ENCODE measurements at regions not wholly inside any gene's neighbourhood (a gene's known extent, or its start where the extent isn't known, plus 50 kb on each side); places are given as distances from the start of the nearest gene placed in this dataset.

DNA sequence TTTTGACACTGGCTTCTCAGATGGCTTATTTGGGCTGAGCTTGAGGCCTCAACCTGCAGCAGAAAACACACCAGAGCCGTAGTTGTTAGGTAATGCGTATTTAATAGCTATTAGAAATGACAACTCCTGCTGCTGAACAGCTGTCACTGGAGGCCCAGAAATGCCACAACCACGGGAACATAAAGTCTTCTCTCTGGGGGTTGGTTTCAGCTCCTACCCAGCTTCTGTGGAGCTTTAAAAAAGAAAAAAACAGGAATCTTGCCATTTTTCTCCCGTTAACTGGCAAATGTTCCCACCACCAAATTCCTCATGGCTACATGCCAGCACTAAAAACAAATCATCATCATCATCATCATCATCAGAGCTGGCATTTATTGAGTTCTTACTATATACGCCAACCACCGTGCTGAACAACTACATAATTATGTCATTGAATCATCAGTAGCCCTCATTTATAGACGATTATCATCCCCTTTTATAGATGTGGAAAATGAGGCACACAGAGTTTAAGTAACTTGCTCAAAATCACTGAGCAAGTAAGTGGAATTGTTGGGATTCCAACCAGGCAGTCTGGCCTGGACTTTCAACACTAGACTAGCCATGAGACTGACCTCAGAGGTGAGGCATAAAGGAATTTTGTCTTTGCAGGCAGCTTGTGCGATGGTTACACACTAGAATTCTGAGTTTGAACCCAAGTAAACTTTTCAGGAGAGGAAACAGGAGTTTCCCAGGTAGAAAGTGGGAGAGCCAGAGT lies 185.3 kb upstream of the WWC1 start:
- H3K27me3 ChIP-seq (ENCODE audit: control insufficient read depth in 2 of 2, insufficient read depth in 2 of 2, low read length in 2 of 2) = no peaks in the 10 kb centered on the region
- H3K27ac ChIP-seq (ENCODE audit: low read depth in 2 of 2, low read length in 2 of 2) = no peak overlapping the region
- peaks cover 10 to 21% of the 10 kb centered on the region in 2 donors for H3K4me1 ChIP-seq (ENCODE audit: control insufficient read depth in 2 of 2, insufficient read depth in 2 of 2, low read length in 2 of 2)
- no peaks in the 10 kb centered on the region for H3K36me3 ChIP-seq (ENCODE audit: control insufficient read depth in 2 of 2, insufficient read depth in 2 of 2, low read length in 2 of 2)
- no peak overlapping the region for H3K4me3 ChIP-seq (ENCODE audit: low read length in 2 of 2)
- no peaks in the 10 kb centered on the region for H3K9me3 ChIP-seq (ENCODE audit: control insufficient read depth in 2 of 2, low read length in 2 of 2)
- no peak overlapping the region for H3K9ac ChIP-seq (ENCODE audit: low read depth in 1 of 2, low read length in 2 of 2)

DNA sequence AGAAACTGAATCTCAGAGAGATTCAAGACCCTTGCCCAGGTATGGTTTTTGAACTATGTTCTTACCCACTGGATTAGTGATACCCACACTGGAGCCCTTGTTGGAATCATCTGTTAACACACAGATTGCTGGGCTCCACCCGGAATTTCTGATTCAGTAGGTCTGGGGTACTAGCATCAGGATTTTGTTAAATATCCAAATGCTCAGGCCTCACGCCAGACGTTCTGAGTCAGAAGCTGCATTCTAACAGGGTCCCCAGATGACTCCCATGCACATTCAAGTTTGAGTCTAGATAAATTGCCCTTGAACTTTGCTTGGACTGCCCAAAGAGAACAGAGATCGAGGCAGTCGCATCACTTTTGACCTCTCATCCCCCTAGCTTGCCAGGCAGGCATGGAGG lies 182.0 kb upstream of the WWC1 start:
- H3K27ac ChIP-seq (ENCODE audit: low read depth in 2 of 2, low read length in 2 of 2) = no peak overlapping the region
- H3K9ac ChIP-seq (ENCODE audit: low read depth in 1 of 2, low read length in 2 of 2) = no peak overlapping the region
- no peaks in the 10 kb centered on the region for H3K9me3 ChIP-seq (ENCODE audit: control insufficient read depth in 2 of 2, low read length in 2 of 2)
- peaks cover 2 to 10% of the 10 kb centered on the region in 2 donors for H3K4me1 ChIP-seq (ENCODE audit: control insufficient read depth in 2 of 2, insufficient read depth in 2 of 2, low read length in 2 of 2)
- H3K27me3 ChIP-seq (ENCODE audit: control insufficient read depth in 2 of 2, insufficient read depth in 2 of 2, low read length in 2 of 2) = no peaks in the 10 kb centered on the region
- no peak overlapping the region for H3K4me3 ChIP-seq (ENCODE audit: low read length in 2 of 2)
- no peaks in the 10 kb centered on the region for H3K36me3 ChIP-seq (ENCODE audit: control insufficient read depth in 2 of 2, insufficient read depth in 2 of 2, low read length in 2 of 2)

DNA sequence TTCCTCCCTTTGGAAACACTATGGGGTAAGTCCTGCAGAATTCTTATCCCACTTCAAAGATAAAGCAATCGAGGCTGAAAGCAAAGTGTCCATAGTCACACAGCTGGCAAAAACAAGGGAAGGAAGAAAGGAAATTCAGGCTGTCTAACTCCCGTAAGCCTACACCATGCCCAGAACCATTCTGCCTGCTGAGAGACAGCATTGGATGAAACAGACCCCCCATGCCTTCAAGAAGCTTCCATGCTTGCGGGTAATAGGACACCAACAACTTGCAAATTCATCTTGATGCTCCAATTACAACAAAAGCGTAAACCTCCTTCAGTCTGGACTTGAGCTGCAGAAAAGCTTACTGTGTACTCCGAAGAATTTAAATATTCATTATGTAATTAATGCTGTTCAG lies 181.1 kb upstream of the WWC1 start:
- Histone ChIP-seq H3K9me3 (ENCODE audit: control insufficient read depth in 2 of 2, low read length in 2 of 2) (no peaks in the 10 kb centered on the region), H3K4me3 (ENCODE audit: low read length in 2 of 2) (no peak overlapping the region), H3K27ac (ENCODE audit: low read depth in 2 of 2, low read length in 2 of 2) (no peak overlapping the region), H3K27me3 (ENCODE audit: control insufficient read depth in 2 of 2, insufficient read depth in 2 of 2, low read length in 2 of 2) (no peaks in the 10 kb centered on the region), H3K9ac (ENCODE audit: low read depth in 1 of 2, low read length in 2 of 2) (no peak overlapping the region), H3K36me3 (ENCODE audit: control insufficient read depth in 2 of 2, insufficient read depth in 2 of 2, low read length in 2 of 2) (no peaks in the 10 kb centered on the region), H3K4me1 (ENCODE audit: control insufficient read depth in 2 of 2, insufficient read depth in 2 of 2, low read length in 2 of 2) (peaks cover 0 to 2% of the 10 kb centered on the region in 2 donors)

DNA sequence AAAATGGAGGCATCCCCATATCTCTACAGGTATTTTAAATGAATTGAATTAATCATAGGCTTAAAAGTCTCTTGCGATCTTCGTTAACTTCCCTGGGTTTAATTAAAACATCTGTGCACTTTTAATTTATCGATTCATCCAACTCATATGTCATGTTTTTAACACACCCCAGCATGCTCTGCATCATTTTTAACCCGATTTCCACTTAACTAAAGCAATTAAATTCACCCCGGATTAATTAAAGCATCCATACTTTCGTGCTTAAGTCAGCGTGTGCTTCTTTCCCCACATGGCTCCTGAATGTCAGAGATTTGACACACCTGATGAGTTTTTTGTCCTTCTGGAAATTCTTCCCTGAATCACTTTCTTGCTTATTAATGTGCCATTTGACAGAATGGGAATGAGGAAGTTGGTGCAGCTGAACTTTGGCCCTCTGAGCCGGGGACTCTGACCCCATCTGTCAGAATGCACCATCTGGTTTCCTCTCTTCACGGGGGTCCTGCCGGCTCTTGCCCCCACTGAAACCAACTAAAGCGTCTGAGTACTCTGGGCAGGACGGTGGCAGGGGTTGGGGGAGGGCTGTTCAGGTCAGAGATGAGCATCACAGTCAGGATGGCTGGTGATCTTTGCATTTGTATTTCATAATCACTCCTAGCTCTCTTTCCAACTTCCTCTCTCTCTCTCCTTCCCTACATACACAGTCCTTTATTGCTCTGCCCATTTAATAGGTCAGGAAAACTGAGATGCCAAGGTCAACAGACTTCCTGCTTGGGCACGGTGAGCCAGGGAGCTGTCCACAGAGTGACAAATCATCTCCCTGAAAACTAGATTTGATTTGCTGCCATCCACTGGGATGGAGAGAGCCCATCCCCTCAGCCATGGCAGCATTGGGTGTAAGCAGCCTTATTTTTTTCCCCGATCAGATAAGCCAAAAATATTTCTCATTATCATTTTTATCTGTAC lies 180.3 kb upstream of the WWC1 start:
- Histone ChIP-seq H3K36me3 (ENCODE audit: control insufficient read depth in 2 of 2, insufficient read depth in 2 of 2, low read length in 2 of 2) (no peaks in the 10 kb centered on the region), H3K4me3 (ENCODE audit: low read length in 2 of 2) (no peak overlapping the region), H3K27ac (ENCODE audit: low read depth in 2 of 2, low read length in 2 of 2) (no peak overlapping the region), H3K9me3 (ENCODE audit: control insufficient read depth in 2 of 2, low read length in 2 of 2) (no peaks in the 10 kb centered on the region), H3K27me3 (ENCODE audit: control insufficient read depth in 2 of 2, insufficient read depth in 2 of 2, low read length in 2 of 2) (no peaks in the 10 kb centered on the region), H3K4me1 (ENCODE audit: control insufficient read depth in 2 of 2, insufficient read depth in 2 of 2, low read length in 2 of 2) (no peaks in the 10 kb centered on the region), H3K9ac (ENCODE audit: low read depth in 1 of 2, low read length in 2 of 2) (no peak overlapping the region)

GRCh38 chr5:168114444-168115017 lies 176.9 kb upstream of the WWC1 start:
- no peaks in the 10 kb centered on the region for H3K36me3 ChIP-seq (ENCODE audit: control insufficient read depth in 2 of 2, insufficient read depth in 2 of 2, low read length in 2 of 2)
- no peak overlapping the region for H3K9ac ChIP-seq (ENCODE audit: low read depth in 1 of 2, low read length in 2 of 2)

GRCh38 chr5:168117469-168117868 lies 174.0 kb upstream of the WWC1 start:
- Histone ChIP-seq H3K36me3 (ENCODE audit: control insufficient read depth in 2 of 2, insufficient read depth in 2 of 2, low read length in 2 of 2) (no peaks in the 10 kb centered on the region), H3K27me3 (ENCODE audit: control insufficient read depth in 2 of 2, insufficient read depth in 2 of 2, low read length in 2 of 2) (no peaks in the 10 kb centered on the region), H3K9me3 (ENCODE audit: control insufficient read depth in 2 of 2, low read length in 2 of 2) (no peaks in the 10 kb centered on the region), H3K9ac (ENCODE audit: low read depth in 1 of 2, low read length in 2 of 2) (no peak overlapping the region), H3K4me1 (ENCODE audit: control insufficient read depth in 2 of 2, insufficient read depth in 2 of 2, low read length in 2 of 2) (no peaks in the 10 kb centered on the region), H3K27ac (ENCODE audit: low read depth in 2 of 2, low read length in 2 of 2) (no peak overlapping the region), H3K4me3 (ENCODE audit: low read length in 2 of 2) (no peak overlapping the region)

More at GRCh38 chr5:168114444-168115017, 176.9 kb upstream of the WWC1 start:
- H3K9me3 ChIP-seq (ENCODE audit: control insufficient read depth in 2 of 2, low read length in 2 of 2) = no peaks in the 10 kb centered on the region
- H3K4me3 ChIP-seq (ENCODE audit: low read length in 2 of 2) = no peak overlapping the region
- no peaks in the 10 kb centered on the region for H3K27me3 ChIP-seq (ENCODE audit: control insufficient read depth in 2 of 2, insufficient read depth in 2 of 2, low read length in 2 of 2)
- no peak overlapping the region for H3K27ac ChIP-seq (ENCODE audit: low read depth in 2 of 2, low read length in 2 of 2)
- H3K4me1 ChIP-seq (ENCODE audit: control insufficient read depth in 2 of 2, insufficient read depth in 2 of 2, low read length in 2 of 2) = no peaks in the 10 kb centered on the region

- no peak overlapping the region for H3K9ac ChIP-seq (ENCODE audit: low read depth in 1 of 2, low read length in 2 of 2)
- H3K27me3 ChIP-seq (ENCODE audit: control insufficient read depth in 2 of 2, insufficient read depth in 2 of 2, low read length in 2 of 2) = no peaks in the 10 kb centered on the region
- H3K36me3 ChIP-seq (ENCODE audit: control insufficient read depth in 2 of 2, insufficient read depth in 2 of 2, low read length in 2 of 2) = no peaks in the 10 kb centered on the region
- no peak overlapping the region for H3K4me3 ChIP-seq (ENCODE audit: low read length in 2 of 2)
- H3K4me1 ChIP-seq (ENCODE audit: control insufficient read depth in 2 of 2, insufficient read depth in 2 of 2, low read length in 2 of 2) = no peaks in the 10 kb centered on the region
- no peaks in the 10 kb centered on the region for H3K9me3 ChIP-seq (ENCODE audit: control insufficient read depth in 2 of 2, low read length in 2 of 2)
- H3K27ac ChIP-seq (ENCODE audit: low read depth in 2 of 2, low read length in 2 of 2) = no peak overlapping the region
Observed at GRCh38 chr5:168118042-168118668, 173.3 kb upstream of the WWC1 start.

GRCh38 chr5:168120401-168121137 lies 170.9 kb upstream of the WWC1 start:
- H3K9me3 ChIP-seq (ENCODE audit: control insufficient read depth in 2 of 2, low read length in 2 of 2) = no peaks in the 10 kb centered on the region
- H3K9ac ChIP-seq (ENCODE audit: low read depth in 1 of 2, low read length in 2 of 2) = no peak overlapping the region
- H3K4me3 ChIP-seq (ENCODE audit: low read length in 2 of 2) = no peak overlapping the region
- no peak overlapping the region for H3K27ac ChIP-seq (ENCODE audit: low read depth in 2 of 2, low read length in 2 of 2)
- H3K27me3 ChIP-seq (ENCODE audit: control insufficient read depth in 2 of 2, insufficient read depth in 2 of 2, low read length in 2 of 2) = no peaks in the 10 kb centered on the region
- H3K4me1 ChIP-seq (ENCODE audit: control insufficient read depth in 2 of 2, insufficient read depth in 2 of 2, low read length in 2 of 2) = no peaks in the 10 kb centered on the region
- no peaks in the 10 kb centered on the region for H3K36me3 ChIP-seq (ENCODE audit: control insufficient read depth in 2 of 2, insufficient read depth in 2 of 2, low read length in 2 of 2)

DNA sequence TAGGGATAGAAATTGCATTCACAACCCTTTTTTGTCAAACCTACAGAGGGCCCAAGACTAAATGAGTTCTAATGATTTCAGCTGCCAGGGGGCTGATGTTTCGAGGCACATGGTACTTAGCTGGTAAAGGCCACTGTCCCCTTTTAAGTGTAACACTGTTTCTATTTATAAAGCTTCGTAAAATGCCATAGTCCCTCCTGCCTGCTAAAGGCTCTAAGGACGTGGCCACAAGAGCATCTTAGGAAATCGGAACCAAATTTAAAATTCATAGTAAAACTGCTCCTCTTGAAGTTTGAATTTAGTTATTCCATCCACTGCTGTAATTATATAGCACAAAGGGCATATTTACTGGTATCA lies 170.3 kb upstream of the WWC1 start:
- no peaks in the 10 kb centered on the region for H3K9me3 ChIP-seq (ENCODE audit: control insufficient read depth in 2 of 2, low read length in 2 of 2)
- no peaks in the 10 kb centered on the region for H3K27me3 ChIP-seq (ENCODE audit: control insufficient read depth in 2 of 2, insufficient read depth in 2 of 2, low read length in 2 of 2)
- no peaks in the 10 kb centered on the region for H3K4me1 ChIP-seq (ENCODE audit: control insufficient read depth in 2 of 2, insufficient read depth in 2 of 2, low read length in 2 of 2)
- no peak overlapping the region for H3K9ac ChIP-seq (ENCODE audit: low read depth in 1 of 2, low read length in 2 of 2)
- no peak overlapping the region for H3K27ac ChIP-seq (ENCODE audit: low read depth in 2 of 2, low read length in 2 of 2)
- H3K4me3 ChIP-seq (ENCODE audit: low read length in 2 of 2) = no peak overlapping the region
- H3K36me3 ChIP-seq (ENCODE audit: control insufficient read depth in 2 of 2, insufficient read depth in 2 of 2, low read length in 2 of 2) = no peaks in the 10 kb centered on the region

Data from mucosa of rectum (tissue), 2 donors.